GM12891 (cell line): ENCODE measurements at regions not wholly inside any gene's neighbourhood (a gene's known extent, or its start where the extent isn't known, plus 50 kb on each side); places are given as distances from the start of the nearest gene placed in this dataset.
"Not testable (repeated sequence)": the region's sequence is repeated elsewhere in the genome, so short reads cannot be mapped to it uniquely, and the experiment has no call there.

Experiments used
- DNase-seq: peaks from one replicate; pipeline ENCODE4 v3.0.0; 2011; ENCODE audit warnings: low spot score; ENCODE audit not compliant: insufficient read length
- FAIRE-seq: peaks from 2 replicates; lab custom pipeline; 2011; peaks lifted over from hg19 to GRCh38; lab: Jason Lieb, UNC
- PAX5 ChIP-seq: IDR thresholded peaks from 2 replicates; pipeline ENCODE4 v1.6.1; 2011; ENCODE audit warnings: low read length, moderate library complexity, mild to moderate bottlenecking; ENCODE audit not compliant: insufficient read depth, severe bottlenecking
- POLR2A ChIP-seq: IDR thresholded peaks from 2 replicates; pipeline ENCODE4 v1.6.1; 2011; ENCODE audit warnings: low read depth, low read length, control low read depth
- POLR2AphosphoS5 ChIP-seq: IDR thresholded peaks from 2 replicates; pipeline ENCODE4 v1.6.1; 2011; ENCODE audit warnings: low read depth, low read length, control low read depth
- POU2F2 ChIP-seq: IDR thresholded peaks from 2 replicates; pipeline ENCODE4 v1.6.1; 2011; ENCODE audit warnings: low read depth, mild to moderate bottlenecking, control low read depth, low read length, moderate library complexity
- SPI1 ChIP-seq: IDR thresholded peaks from 2 replicates; pipeline ENCODE4 v1.6.1; 2011; ENCODE audit warnings: low read depth, low read length, control low read depth
- TAF1 ChIP-seq: IDR thresholded peaks from 2 replicates; pipeline ENCODE4 v1.6.1; 2011; ENCODE audit warnings: low read depth, low read length, control low read depth

DNA sequence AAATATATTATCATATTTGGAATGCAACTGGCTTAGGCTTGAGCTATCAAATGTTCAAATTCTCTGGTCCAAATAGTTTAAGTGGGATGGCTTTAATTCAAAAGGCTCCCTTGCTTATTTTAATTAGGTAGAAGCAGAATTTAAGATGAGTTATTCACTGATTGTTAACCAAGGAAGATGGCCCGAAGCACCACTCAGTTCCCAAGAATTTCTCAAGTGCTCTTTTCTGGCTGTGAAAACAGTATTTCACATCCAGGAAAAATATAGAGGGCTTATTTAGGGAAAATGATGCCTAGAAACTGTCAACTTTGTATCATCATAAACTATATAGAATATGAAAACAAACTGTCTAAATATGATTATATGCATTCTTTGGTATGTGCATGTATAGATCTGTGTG is 246.5 kb upstream of the SFRP2 start:
- FAIRE-seq, result no peak
- TF ChIP-seq TAF1 (no peak), POLR2AphosphoS5 (no peak), SPI1 (no peak), PAX5 (no peak), POU2F2 (no peak), POLR2A (no peak)
- no peak for DNase-seq

GRCh38 chr4:154033921-154034320 is 245.0 kb upstream of the SFRP2 start:
- FAIRE-seq, result no peak
- TF ChIP-seq POU2F2, result no peak
- no peak for TF ChIP-seq SPI1
- no peak for TF ChIP-seq POLR2A
- TF ChIP-seq TAF1, result no peak
- no peak for TF ChIP-seq POLR2AphosphoS5
- no peak for TF ChIP-seq PAX5
- no peak for DNase-seq

DNA sequence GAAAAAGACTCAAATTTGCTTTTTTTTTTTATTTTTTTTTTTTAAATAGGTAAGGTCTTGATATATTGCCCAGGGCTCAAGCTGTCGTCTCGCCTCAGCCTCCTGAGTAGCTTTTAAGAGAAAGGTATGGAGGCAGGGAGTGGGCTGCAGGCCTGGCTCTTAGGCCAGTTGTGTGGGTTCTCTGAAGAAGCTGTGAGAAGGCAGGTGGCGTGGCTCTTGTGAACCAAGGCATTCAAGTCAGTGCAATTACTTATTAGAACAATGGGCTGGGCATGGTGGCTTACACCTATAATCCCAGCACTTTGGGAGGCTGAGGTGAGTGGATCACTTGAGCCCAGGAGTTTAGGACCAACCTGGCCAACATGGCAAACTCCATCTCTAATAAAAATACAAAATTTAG is 244.0 kb upstream of the SFRP2 start:
- DNase-seq, result no peak
- no peak for TF ChIP-seq PAX5
- no peak for TF ChIP-seq SPI1
- TF ChIP-seq TAF1, result no peak
- TF ChIP-seq POLR2AphosphoS5, result no peak
- TF ChIP-seq POLR2A, result no peak
- no peak for TF ChIP-seq POU2F2
- no peak for FAIRE-seq

DNA sequence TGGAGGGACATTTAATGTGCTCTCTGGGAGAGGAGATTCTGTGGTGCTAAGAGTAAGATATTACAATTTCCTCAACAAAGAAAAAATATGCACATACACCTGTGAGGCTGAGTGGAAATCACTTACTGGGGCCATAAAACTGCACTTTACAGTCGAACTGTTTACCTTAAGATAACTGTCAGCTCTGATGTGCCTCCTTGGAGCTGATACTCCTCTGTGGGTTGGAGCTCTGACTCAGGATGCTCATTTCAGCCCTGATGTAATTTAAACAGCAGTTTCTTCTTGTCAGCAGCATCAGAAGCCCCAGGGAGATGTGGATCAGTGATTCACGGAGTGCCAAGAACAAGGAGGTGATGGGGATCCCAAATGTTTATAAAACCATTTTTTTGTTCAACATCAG is 241.9 kb upstream of the SFRP2 start:
- TF ChIP-seq POLR2A (no peak), POU2F2 (no peak)
- no peak for FAIRE-seq
- no peak for DNase-seq

GRCh38 chr4:154030152-154030551 is 241.3 kb upstream of the SFRP2 start:
- FAIRE-seq, result no peak
- TF ChIP-seq POLR2AphosphoS5, result no peak

DNA sequence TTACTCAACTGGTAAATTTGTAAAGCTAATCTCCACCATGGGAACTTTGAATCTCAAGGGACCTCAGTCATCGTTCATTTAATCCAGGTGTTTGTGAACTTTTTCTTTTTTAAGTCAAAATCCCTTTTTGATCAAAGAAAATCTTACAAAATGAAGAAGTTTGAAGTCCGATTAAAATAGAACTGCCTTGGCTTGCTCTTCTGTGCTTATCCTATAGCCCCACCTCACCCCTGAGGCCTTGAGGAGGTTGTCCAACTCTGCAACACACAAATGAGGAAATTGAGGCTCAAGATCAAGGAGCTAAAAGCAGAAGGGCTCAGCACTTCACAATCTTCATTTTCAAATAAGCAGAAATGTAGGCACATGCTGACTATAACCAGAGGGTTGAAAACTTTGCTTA is 240.3 kb upstream of the SFRP2 start:
- TF ChIP-seq POLR2A, result no peak
- TF ChIP-seq POU2F2, result no peak
- TF ChIP-seq POLR2AphosphoS5, result no peak
- TF ChIP-seq PAX5, result no peak
- no peak for TF ChIP-seq TAF1
- TF ChIP-seq SPI1, result no peak
- FAIRE-seq, result no peak
- DNase-seq, result no peak

More at GRCh38 chr4:154030152-154030551, 241.3 kb upstream of the SFRP2 start:
- no peak for DNase-seq

DNA sequence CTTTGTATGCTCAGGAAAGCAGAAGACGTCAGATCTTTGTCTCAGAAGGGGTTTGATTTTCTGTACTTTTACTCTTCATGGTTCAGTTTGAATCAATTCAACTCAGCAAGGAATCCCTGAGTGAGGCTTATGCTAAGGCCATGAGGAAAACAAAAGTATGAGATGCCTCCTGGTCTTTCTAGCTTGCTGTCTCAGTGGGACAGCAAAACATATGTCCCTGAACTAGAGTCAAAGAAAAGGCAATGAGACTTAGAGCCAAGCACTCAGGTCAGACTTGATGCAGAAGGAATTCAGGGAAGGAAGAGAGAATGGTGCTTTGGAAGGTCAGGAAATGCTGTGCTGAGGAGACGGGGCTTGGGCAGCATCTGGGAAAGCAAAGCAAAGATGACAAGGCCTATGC is 236.2 kb upstream of the SFRP2 start:
- DNase-seq, result no peak
- TF ChIP-seq POLR2AphosphoS5 (no peak), POU2F2 (no peak), TAF1 (no peak), POLR2A (no peak), PAX5 (no peak), SPI1 (no peak)
- no peak for FAIRE-seq

- no peak for DNase-seq
- TF ChIP-seq POLR2AphosphoS5 (no peak), TAF1 (no peak), POLR2A (no peak), PAX5 (no peak), POU2F2 (no peak), SPI1 (no peak)
- no peak for FAIRE-seq
Measured at GRCh38 chr4:154024097-154024694, 235.3 kb upstream of the SFRP2 start.

- not testable (repeated sequence) for FAIRE-seq, DNase-seq
Measured at GRCh38 chr4:154023671-154024070, 234.8 kb upstream of the SFRP2 start.

DNA sequence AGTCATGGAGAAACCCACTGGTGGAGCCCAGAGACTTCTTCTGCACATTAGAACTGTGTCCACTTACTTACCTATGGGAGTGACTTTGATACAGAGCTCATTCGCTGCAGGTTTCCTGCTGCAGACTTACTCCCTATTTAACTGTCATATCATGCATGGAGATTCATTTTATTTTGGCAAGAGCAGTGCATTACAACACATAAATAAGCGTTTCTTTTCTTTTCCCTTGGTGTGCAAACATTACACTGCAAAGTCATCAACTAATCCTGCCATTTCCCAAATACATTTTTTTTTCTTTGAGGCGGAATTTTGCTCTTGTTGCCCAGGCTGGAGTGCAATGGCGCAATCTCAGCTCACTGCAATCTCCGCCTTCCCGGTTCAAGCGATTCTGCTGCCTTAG is 230.9 kb upstream of the SFRP2 start:
- DNase-seq (no peak), FAIRE-seq (no peak)
- TF ChIP-seq TAF1, result no peak
- TF ChIP-seq POLR2A, result no peak
- no peak for TF ChIP-seq POU2F2
- TF ChIP-seq SPI1, result no peak
- no peak for TF ChIP-seq POLR2AphosphoS5
- no peak for TF ChIP-seq PAX5

- FAIRE-seq (no peak), DNase-seq (no peak)
- TF ChIP-seq SPI1 (no peak), POLR2A (no peak), PAX5 (no peak), POU2F2 (no peak), POLR2AphosphoS5 (no peak), TAF1 (no peak)
Measured at GRCh38 chr4:154018659-154019058, 229.8 kb upstream of the SFRP2 start.

DNA sequence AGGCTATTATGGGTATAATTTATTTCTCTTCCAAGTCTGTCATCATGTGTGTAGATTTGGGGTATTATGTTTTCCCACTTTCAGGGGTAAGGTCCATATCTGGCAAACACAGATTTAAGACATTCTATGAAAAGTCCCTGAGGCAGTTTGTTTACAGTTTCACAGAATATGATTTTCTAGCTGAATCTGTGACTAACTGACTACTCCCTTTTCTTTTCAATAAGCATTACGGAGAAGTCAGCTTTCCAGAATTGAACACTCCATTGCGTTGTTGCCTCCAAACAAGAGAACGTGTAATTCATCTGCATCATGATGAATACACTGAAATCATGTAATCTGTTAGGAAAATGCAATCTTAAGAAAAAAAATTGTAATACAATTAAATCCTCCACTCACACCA is 226.7 kb upstream of the SFRP2 start:
- TF ChIP-seq POLR2AphosphoS5 (no peak), POLR2A (no peak), PAX5 (no peak), TAF1 (no peak), POU2F2 (no peak), SPI1 (no peak)
- DNase-seq (no peak), FAIRE-seq (no peak)
